Fibroblast of the aortic adventitia (primary cell): ENCODE measurements at regions not wholly inside any gene's neighbourhood (a gene's known extent, or its start where the extent isn't known, plus 50 kb on each side); places are given as distances from the start of the nearest gene placed in this dataset.

ENCODE experiments used
- DNase-seq: peaks from one replicate; pipeline ENCODE4 v3.0.0-alpha.2; 2010; ENCODE audit warnings: low read depth
- H3K4me3 ChIP-seq: 2 replicates; pipeline ENCODE4 v1.5.1; 2011; ENCODE audit warnings: low read depth, mild to moderate bottlenecking, control low read depth, low read length, moderate library complexity
- CTCF ChIP-seq: IDR thresholded peaks from 2 replicates; pipeline ENCODE4 v1.5.1; 2011; ENCODE audit warnings: mild to moderate bottlenecking, low read length, control low read depth, inconsistent platforms; ENCODE audit not compliant: insufficient read depth

- DNase-seq, result no peak
- no peak for TF ChIP-seq CTCF
- H3K4me3 ChIP-seq, result no peak overlapping the region
Measured at GRCh38 chr2:19031642-19032041, 326.8 kb downstream of the OSR1 start.

- DNase-seq, result no peak
- TF ChIP-seq CTCF, result no peak
- no peak overlapping the region for H3K4me3 ChIP-seq
Measured at GRCh38 chr2:19029655-19030054, 328.8 kb downstream of the OSR1 start.

- TF ChIP-seq CTCF, result no peak
- H3K4me3 ChIP-seq, result no peak overlapping the region
- DNase-seq, result no peak
Measured at GRCh38 chr2:19028587-19029375, 329.6 kb downstream of the OSR1 start.

GRCh38 chr2:19027626-19028025 lies 330.8 kb downstream of the OSR1 start:
- no peak for DNase-seq

GRCh38 chr2:19026261-19026660 lies 332.2 kb downstream of the OSR1 start:
- TF ChIP-seq CTCF, result no peak
- no peak for DNase-seq
- H3K4me3 ChIP-seq, result no peak overlapping the region

More at GRCh38 chr2:19027626-19028025, 330.8 kb downstream of the OSR1 start:
- H3K4me3 ChIP-seq, result no peak overlapping the region
- TF ChIP-seq CTCF, result no peak

- H3K4me3 ChIP-seq, result no peak overlapping the region
- no peak for DNase-seq
- no peak for TF ChIP-seq CTCF
Measured at GRCh38 chr2:19022334-19022733, 336.1 kb downstream of the OSR1 start.

GRCh38 chr2:19021721-19022120 lies 336.7 kb downstream of the OSR1 start:
- peak; percentile 83 for DNase-seq
- TF ChIP-seq CTCF, result no peak
- H3K4me3 ChIP-seq, result no peak overlapping the region
